ENCODE measurements at regions not wholly inside any gene's neighbourhood (a gene's known extent, or its start where the extent isn't known, plus 50 kb on each side); places are given as distances from the start of the nearest gene placed in this dataset.
"Not testable (repeated sequence)": the region's sequence is repeated elsewhere in the genome, so short reads cannot be mapped to it uniquely, and the experiment has no call there.

- no peak for DNase-seq
Observed at GRCh38 chr11:90704510-90704909, 481.7 kb upstream of the CHORDC1 start.

GRCh38 chr11:90701716-90702115 lies 478.9 kb upstream of the CHORDC1 start:
- DNase-seq = no peak

GRCh38 chr11:90700789-90701439 lies 478.1 kb upstream of the CHORDC1 start:
- DNase-seq = no peak

GRCh38 chr11:90699791-90700400 lies 477.0 kb upstream of the CHORDC1 start:
- no peak for DNase-seq

- no peak for DNase-seq
Observed at GRCh38 chr11:90698238-90698637, 475.4 kb upstream of the CHORDC1 start.

GRCh38 chr11:90675496-90675895 lies 452.6 kb upstream of the CHORDC1 start:
- DNase-seq = not testable (repeated sequence)

- DNase-seq = no peak
Observed at GRCh38 chr11:90669094-90669493, 446.2 kb upstream of the CHORDC1 start.

- no peak for DNase-seq
Observed at GRCh38 chr11:90668502-90668901, 445.7 kb upstream of the CHORDC1 start.

GRCh38 chr11:90661233-90661632 lies 438.4 kb upstream of the CHORDC1 start:
- no peak for DNase-seq

- no peak for DNase-seq
Observed at GRCh38 chr11:90656171-90656570, 433.3 kb upstream of the CHORDC1 start.

GRCh38 chr11:90650153-90650552 lies 427.3 kb upstream of the CHORDC1 start:
- no peak for DNase-seq

- DNase-seq = no peak
Observed at GRCh38 chr11:90646706-90647105, 423.9 kb upstream of the CHORDC1 start.

GRCh38 chr11:90646266-90646665 lies 423.4 kb upstream of the CHORDC1 start:
- DNase-seq = no peak

- DNase-seq = no peak
Observed at GRCh38 chr11:90639461-90639993, 416.7 kb upstream of the CHORDC1 start.

- no peak for DNase-seq
Observed at GRCh38 chr11:90635886-90636285, 413.0 kb upstream of the CHORDC1 start.

- DNase-seq = no peak
Observed at GRCh38 chr11:90635151-90635550, 412.3 kb upstream of the CHORDC1 start.

GRCh38 chr11:90630176-90630575 lies 407.3 kb upstream of the CHORDC1 start:
- DNase-seq = no peak

GRCh38 chr11:90629229-90629806 lies 406.5 kb upstream of the CHORDC1 start:
- DNase-seq = no peak

- DNase-seq = no peak
Observed at GRCh38 chr11:90614318-90614717, 391.5 kb upstream of the CHORDC1 start.

GRCh38 chr11:90613037-90613436 lies 390.2 kb upstream of the CHORDC1 start:
- not testable (repeated sequence) for DNase-seq

GRCh38 chr11:90606721-90607120 lies 383.9 kb upstream of the CHORDC1 start:
- no peak for DNase-seq

- DNase-seq = no peak
Observed at GRCh38 chr11:90601261-90601660, 378.4 kb upstream of the CHORDC1 start.

GRCh38 chr11:90594658-90595057 lies 371.8 kb upstream of the CHORDC1 start:
- DNase-seq = no peak

- DNase-seq = no peak
Observed at GRCh38 chr11:90593099-90593498, 370.2 kb upstream of the CHORDC1 start.

Measured in NCI-H1417 treated with DMSO at 0.1 percent for 48 hours (cell line).